NT2/D1 (cell line): ENCODE measurements at regions not wholly inside any gene's neighbourhood (a gene's known extent, or its start where the extent isn't known, plus 50 kb on each side); places are given as distances from the start of the nearest gene placed in this dataset.
"Not testable (repeated sequence)": the region's sequence is repeated elsewhere in the genome, so short reads cannot be mapped to it uniquely, and the experiment has no call there.

ENCODE experiments used
- SUZ12 ChIP-seq: IDR thresholded peaks from 2 replicates; pipeline ENCODE4 v1.6.1; 2011; ENCODE audit not compliant: insufficient read length, insufficient read depth; ENCODE audit errors: extremely low read depth
- YY1 ChIP-seq: IDR thresholded peaks from 2 replicates; pipeline ENCODE4 v1.6.1; 2011; ENCODE audit not compliant: insufficient read length, insufficient read depth
- ZNF274 ChIP-seq: IDR thresholded peaks from 2 replicates; pipeline ENCODE4 v1.6.1; 2011; ENCODE audit warnings: mild to moderate bottlenecking, low read depth, low read length

GRCh38 chr4:79117051-79117450, 177.8 kb upstream of the PAQR3 start:
- TF ChIP-seq YY1, SUZ12, ZNF274: not testable (repeated sequence)
